ENCODE measurements at regions not wholly inside any gene's neighbourhood (a gene's known extent, or its start where the extent isn't known, plus 50 kb on each side); places are given as distances from the start of the nearest gene placed in this dataset.

- DNase-seq, result no peak
- Histone ChIP-seq H3K36me3 (no peaks in the 10 kb centered on the region), H3K9me3 (no peaks in the 10 kb centered on the region), H3K4me1 (no peaks in the 10 kb centered on the region), H3K4me3 (no peak overlapping the region), H3K9ac (ENCODE audit: low read depth in 2 of 2, low read length in 2 of 2) (no peak overlapping the region), H3K27ac (no peak overlapping the region), H3K27me3 (no peaks in the 10 kb centered on the region)
- TF ChIP-seq, protein P1, sequence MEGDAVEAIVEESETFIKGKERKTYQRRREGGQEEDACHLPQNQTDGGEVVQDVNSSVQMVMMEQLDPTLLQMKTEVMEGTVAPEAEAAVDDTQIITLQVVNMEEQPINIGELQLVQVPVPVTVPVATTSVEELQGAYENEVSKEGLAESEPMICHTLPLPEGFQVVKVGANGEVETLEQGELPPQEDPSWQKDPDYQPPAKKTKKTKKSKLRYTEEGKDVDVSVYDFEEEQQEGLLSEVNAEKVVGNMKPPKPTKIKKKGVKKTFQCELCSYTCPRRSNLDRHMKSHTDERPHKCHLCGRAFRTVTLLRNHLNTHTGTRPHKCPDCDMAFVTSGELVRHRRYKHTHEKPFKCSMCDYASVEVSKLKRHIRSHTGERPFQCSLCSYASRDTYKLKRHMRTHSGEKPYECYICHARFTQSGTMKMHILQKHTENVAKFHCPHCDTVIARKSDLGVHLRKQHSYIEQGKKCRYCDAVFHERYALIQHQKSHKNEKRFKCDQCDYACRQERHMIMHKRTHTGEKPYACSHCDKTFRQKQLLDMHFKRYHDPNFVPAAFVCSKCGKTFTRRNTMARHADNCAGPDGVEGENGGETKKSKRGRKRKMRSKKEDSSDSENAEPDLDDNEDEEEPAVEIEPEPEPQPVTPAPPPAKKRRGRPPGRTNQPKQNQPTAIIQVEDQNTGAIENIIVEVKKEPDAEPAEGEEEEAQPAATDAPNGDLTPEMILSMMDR (IDR thresholded peaks at IDR 0.05), result no peak
- intact Hi-C loops (cut with DNase I), result loop anchor here (10.0 kb wide), 1 partner anchor 822 kb away; no protein-coding TSS in a partner anchor
These were observed 229.7 kb upstream of the IRX4 start for GRCh38 chr5:2112173-2113025.

- H3K27ac ChIP-seq, result no peak overlapping the region
- DNase-seq, result no peak
- H3K27me3 ChIP-seq, result no peaks in the 10 kb centered on the region
- H3K9ac ChIP-seq (ENCODE audit: low read depth in 2 of 2, low read length in 2 of 2), result no peak overlapping the region
- no peaks in the 10 kb centered on the region for H3K4me1 ChIP-seq
- TF ChIP-seq, protein P1 (IDR thresholded peaks at IDR 0.05), result no peak
- no peaks in the 10 kb centered on the region for H3K36me3 ChIP-seq
- intact Hi-C loops (cut with DNase I), result loop anchor here (10.0 kb wide), 1 partner anchor 823 kb away; no protein-coding TSS in a partner anchor
- H3K4me3 ChIP-seq, result no peak overlapping the region
- no peaks in the 10 kb centered on the region for H3K9me3 ChIP-seq
These were observed 228.9 kb upstream of the IRX4 start for GRCh38 chr5:2111569-2112105.

- H3K4me1 ChIP-seq, result no peaks in the 10 kb centered on the region
- no peak overlapping the region for H3K4me3 ChIP-seq
- no peaks in the 10 kb centered on the region for H3K9me3 ChIP-seq
- H3K36me3 ChIP-seq, result no peaks in the 10 kb centered on the region
- no peak for DNase-seq
- H3K27me3 ChIP-seq, result no peaks in the 10 kb centered on the region
- TF ChIP-seq, protein P1 (IDR thresholded peaks at IDR 0.05), result no peak
- no peak overlapping the region for H3K27ac ChIP-seq
- intact Hi-C loops (cut with DNase I), result loop anchor here (10.0 kb wide), 1 partner anchor 824 kb away; no protein-coding TSS in a partner anchor
- no peak overlapping the region for H3K9ac ChIP-seq (ENCODE audit: low read depth in 2 of 2, low read length in 2 of 2)
These were observed 228.3 kb upstream of the IRX4 start for GRCh38 chr5:2110934-2111462.

DNA sequence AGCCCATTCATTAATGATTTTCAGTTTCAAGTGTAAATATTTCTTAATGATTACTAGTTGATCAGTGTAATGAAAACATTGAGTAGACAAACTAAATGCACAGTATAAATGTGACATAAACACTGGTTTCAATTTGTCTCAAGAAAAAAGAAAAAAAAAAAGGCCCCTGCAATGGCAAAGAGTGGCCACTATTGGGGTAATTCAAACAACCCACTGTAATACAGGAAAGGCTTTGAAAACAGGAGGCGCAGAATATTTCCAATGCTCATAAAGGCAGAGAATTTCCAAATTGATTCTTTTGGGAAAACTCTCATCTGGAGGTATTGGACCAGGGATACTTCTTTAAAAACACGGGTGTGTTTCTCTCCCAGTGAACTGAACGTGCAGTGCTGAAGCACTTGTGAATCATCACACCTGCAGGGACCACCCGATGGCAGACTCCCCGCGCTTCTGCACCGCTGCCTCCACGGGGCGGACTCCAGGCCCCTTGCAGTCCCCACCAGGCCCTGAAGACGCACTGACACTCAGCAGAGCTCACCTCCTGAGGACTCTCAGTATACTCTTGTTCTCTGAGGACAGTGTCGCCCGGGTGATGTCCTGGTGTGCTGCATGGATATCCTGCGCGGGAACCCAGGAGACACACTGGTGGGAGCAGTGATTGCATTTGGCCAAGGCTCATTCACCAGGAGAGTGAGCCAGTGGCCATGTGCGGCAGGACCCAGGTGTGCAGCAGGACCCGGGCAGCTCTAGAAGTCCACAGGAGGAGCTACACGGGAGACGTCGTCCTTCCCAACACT is 227.6 kb upstream of the IRX4 start:
- Histone ChIP-seq H3K9me3 (no peaks in the 10 kb centered on the region), H3K4me3 (no peak overlapping the region), H3K27ac (no peak overlapping the region), H3K27me3 (no peaks in the 10 kb centered on the region), H3K9ac (ENCODE audit: low read depth in 2 of 2, low read length in 2 of 2) (no peak overlapping the region), H3K36me3 (no peaks in the 10 kb centered on the region), H3K4me1 (no peaks in the 10 kb centered on the region)
- intact Hi-C loops (cut with DNase I), result loop anchor here (10.0 kb wide), 1 partner anchor 824 kb away; no protein-coding TSS in a partner anchor
- no peak for DNase-seq
- TF ChIP-seq, protein P1 (IDR thresholded peaks at IDR 0.05), result no peak

DNA sequence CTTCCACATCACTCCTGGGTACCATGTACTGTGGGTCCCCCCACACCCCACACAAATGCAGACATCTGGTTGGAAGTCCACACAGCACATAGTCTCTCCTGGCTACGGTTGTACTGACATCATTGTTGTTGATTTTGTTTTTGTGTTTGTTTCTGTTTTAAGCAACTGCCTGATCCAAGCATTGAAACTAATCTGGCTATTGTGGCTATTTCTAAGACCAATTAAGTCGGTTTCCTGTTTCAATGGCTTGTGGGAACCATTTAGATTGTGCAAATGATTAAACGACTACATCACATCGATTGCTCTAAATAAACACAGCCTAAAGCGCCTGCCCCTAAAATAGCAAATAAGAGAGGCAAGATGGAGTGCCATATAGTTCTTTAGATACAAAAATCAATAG is 226.8 kb upstream of the IRX4 start:
- H3K4me1 ChIP-seq, result no peaks in the 10 kb centered on the region
- no peak overlapping the region for H3K4me3 ChIP-seq
- no peak for DNase-seq
- no peaks in the 10 kb centered on the region for H3K9me3 ChIP-seq
- no peak overlapping the region for H3K9ac ChIP-seq (ENCODE audit: low read depth in 2 of 2, low read length in 2 of 2)
- H3K27me3 ChIP-seq, result no peaks in the 10 kb centered on the region
- H3K27ac ChIP-seq, result no peak overlapping the region
- TF ChIP-seq, protein P1 (IDR thresholded peaks at IDR 0.05), result no peak
- intact Hi-C loops (cut with DNase I), result no loop called here
- no peaks in the 10 kb centered on the region for H3K36me3 ChIP-seq

Measured in colonic mucosa (tissue), 4 donors.